Caco-2 (cell line): ENCODE measurements at regions not wholly inside any gene's neighbourhood (a gene's known extent, or its start where the extent isn't known, plus 50 kb on each side); places are given as distances from the start of the nearest gene placed in this dataset.

ENCODE experiments used
- BruUV-seq: library from RNA; stranded (reverse); fragments of 400-500 nt; replicated peaks from 2 replicates; lab custom pipeline; 2021; lab: Mats Ljungman, UMichigan
- CTCF ChIA-PET: fragments of 300-600 bp; sonication (Branson Sonifier 250); formaldehyde crosslinking; loops from one replicate; lab custom pipeline; 2022; ENCODE audit warnings: antibody characterized with exemption; lab: Charles Lee
- POLR2A ChIA-PET: fragments of 300-600 bp; sonication (Branson Sonifier 250); formaldehyde crosslinking; loops from one replicate; lab custom pipeline; 2022; ENCODE audit warnings: antibody characterized with exemption; lab: Charles Lee
- DNase-seq, 2 experiments: peaks; one replicate each; pipeline versions ENCODE4 v3.0.0 to v3.0.0-alpha.2; 2020 to 2022
- H3K27me3 ChIP-seq: replicated peaks from 2 replicates; pipeline ENCODE4 v1.6.0; 2011; ENCODE audit warnings: low read length; ENCODE audit not compliant: control insufficient read depth, insufficient read depth
- H3K36me3 ChIP-seq: 2 replicates; pipeline ENCODE4 v1.5.1; 2011; ENCODE audit warnings: low read length; ENCODE audit not compliant: control insufficient read depth, insufficient read depth
- H3K4me1 ChIP-seq: fragments of 250-450 bp; sonication (Bioruptor Pico); 2 replicates; pipeline ENCODE4 v1.5.1; 2020; ENCODE audit warnings: mild to moderate bottlenecking
- H3K4me3 ChIP-seq: 2 replicates; pipeline ENCODE4 v1.5.1; 2011; ENCODE audit warnings: low read depth, mild to moderate bottlenecking, control low read depth, low read length
- H3K9me3 ChIP-seq: fragments of 250-450 bp; sonication (Bioruptor Pico); 2 replicates; pipeline ENCODE4 v1.5.1; 2020; ENCODE audit warnings: mild to moderate bottlenecking, moderate library complexity
- H3K27ac Mint-ChIP-seq: one replicate; pipeline ENCODE4 v1.8.0; 2022; ENCODE audit warnings: mixed read lengths; ENCODE audit not compliant: unreplicated experiment
- H3K27me3 Mint-ChIP-seq: one replicate; pipeline ENCODE4 v1.8.0; 2022; ENCODE audit warnings: mixed read lengths; ENCODE audit not compliant: insufficient read depth, unreplicated experiment
- H3K36me3 Mint-ChIP-seq: one replicate; pipeline ENCODE4 v1.8.0; 2022; ENCODE audit warnings: mild to moderate bottlenecking, mixed read lengths; ENCODE audit not compliant: insufficient read depth, unreplicated experiment
- H3K4me1 Mint-ChIP-seq: one replicate; pipeline ENCODE4 v1.8.0; 2022; ENCODE audit warnings: low read depth, mixed read lengths; ENCODE audit not compliant: unreplicated experiment
- H3K4me3 Mint-ChIP-seq: one replicate; pipeline ENCODE4 v1.8.0; 2022; ENCODE audit warnings: mild to moderate bottlenecking, moderate library complexity, mixed read lengths; ENCODE audit not compliant: unreplicated experiment
- H3K9me3 Mint-ChIP-seq: one replicate; pipeline ENCODE4 v1.8.0; 2022; ENCODE audit warnings: mixed read lengths; ENCODE audit not compliant: unreplicated experiment
- CTCF ChIP-seq, 2 experiments: fragments of 200-600 bp in 1 of 2; IDR thresholded peaks; 1 replicate in 1 of 2; 2 replicates in 1 of 2; pipeline versions ENCODE4 v1.5.1 to v1.8.0; 2011 to 2022; ENCODE audit warnings: antibody characterized with exemption in 1 of 2, control low read depth in 1 of 2, inconsistent platforms in 1 of 2, low read depth in 1 of 2, low read length in 1 of 2, mild to moderate bottlenecking in 1 of 2, moderate library complexity in 1 of 2; ENCODE audit not compliant: insufficient read depth in 1 of 2, severe bottlenecking in 1 of 2, unreplicated experiment in 1 of 2
- intact Hi-C: fragments of 100-400 bp; cut with micrococcal nuclease; formaldehyde crosslinking; loops from one replicate; pipeline ENCODE4 v1.10.0; 2022; ENCODE audit not compliant: unreplicated experiment

GRCh38 chr9:35548571-35548970 is 56.5 kb upstream of the TESK1 start:
- Mint-ChIP-seq H3K9me3 (no peaks in the 10 kb centered on the region), H3K27me3 (no peaks in the 10 kb centered on the region), H3K4me1 (no peaks in the 10 kb centered on the region), H3K4me3 (no peak overlapping the region), H3K36me3 (peaks cover 5% of the 10 kb centered on the region), H3K27ac (no peak overlapping the region)
- intact Hi-C loops = no loop called here
- ChIA-PET POLR2A (no interaction called here), CTCF (interaction anchor here (1.0 kb wide), 1 partner anchor 649 kb away, joined by 3 read pairs; no protein-coding TSS in a partner anchor)
- no TSS peak for BruUV-seq
- DNase-seq = no peak
- no peaks in the 10 kb centered on the region for H3K36me3 ChIP-seq
- no peak for TF ChIP-seq CTCF (IDR thresholded peaks at IDR 0.05; ENCODE audit: insufficient read depth in 1 of 2, low read depth in 1 of 2, low read length in 1 of 2, severe bottlenecking in 1 of 2, unreplicated experiment in 1 of 2)
- H3K9me3 ChIP-seq = no peaks in the 10 kb centered on the region
- H3K27me3 ChIP-seq = no peaks in the 10 kb centered on the region
- no peaks in the 10 kb centered on the region for H3K4me1 ChIP-seq
- no peak overlapping the region for H3K4me3 ChIP-seq

- no TSS peak for BruUV-seq
Measured at GRCh38 chr9:35549441-35549840, 55.6 kb upstream of the TESK1 start.

GRCh38 chr9:35552376-35552775 is 52.7 kb upstream of the TESK1 start:
- BruUV-seq = no TSS peak
- no peaks in the 10 kb centered on the region for H3K4me1 ChIP-seq

More at GRCh38 chr9:35549441-35549840, 55.6 kb upstream of the TESK1 start:
- intact Hi-C loops = no loop called here
- ChIA-PET CTCF (interaction anchor here (1.0 kb wide), 1 partner anchor 650 kb away, joined by 3 read pairs; no protein-coding TSS in a partner anchor), POLR2A (no interaction called here)
- Mint-ChIP-seq H3K27me3 (no peaks in the 10 kb centered on the region), H3K36me3 (peaks cover 5% of the 10 kb centered on the region), H3K4me1 (no peaks in the 10 kb centered on the region), H3K9me3 (no peaks in the 10 kb centered on the region), H3K4me3 (no peak overlapping the region), H3K27ac (no peak overlapping the region)
- no peaks in the 10 kb centered on the region for H3K9me3 ChIP-seq
- no peaks in the 10 kb centered on the region for H3K36me3 ChIP-seq
- no peaks in the 10 kb centered on the region for H3K4me1 ChIP-seq
- H3K4me3 ChIP-seq = no peak overlapping the region
- no peak for TF ChIP-seq CTCF (IDR thresholded peaks at IDR 0.05; ENCODE audit: insufficient read depth in 1 of 2, low read depth in 1 of 2, low read length in 1 of 2, severe bottlenecking in 1 of 2, unreplicated experiment in 1 of 2)
- DNase-seq = no peak
- no peaks in the 10 kb centered on the region for H3K27me3 ChIP-seq

More at GRCh38 chr9:35552376-35552775, 52.7 kb upstream of the TESK1 start:
- CTCF ChIA-PET = interaction anchor here (0.6 to 2.0 kb wide), 3 partner anchors 19 to 42 kb away, joined by 5 to 28 read pairs (median 7); no protein-coding TSS in a partner anchor
- Mint-ChIP-seq H3K27me3 (no peaks in the 10 kb centered on the region), H3K9me3 (no peaks in the 10 kb centered on the region), H3K36me3 (peaks cover 5% of the 10 kb centered on the region), H3K27ac (no peak overlapping the region), H3K4me3 (no peak overlapping the region), H3K4me1 (no peaks in the 10 kb centered on the region)
- POLR2A ChIA-PET = interaction anchor here (0.8 kb wide), 1 partner anchor 105 kb away, joined by 3 read pairs; the partner anchor contains the start of genes CCDC107 and RMRP
- Histone ChIP-seq H3K9me3 (no peaks in the 10 kb centered on the region), H3K36me3 (no peaks in the 10 kb centered on the region), H3K27me3 (no peaks in the 10 kb centered on the region), H3K4me3 (no peak overlapping the region)
- intact Hi-C loops = loop anchor here (5.0 kb wide), 1 partner anchor 435 kb away; the partner anchor contains the start of gene ATOSB
- no peak for DNase-seq
- TF ChIP-seq CTCF (IDR thresholded peaks at IDR 0.05; ENCODE audit: insufficient read depth in 1 of 2, low read depth in 1 of 2, low read length in 1 of 2, severe bottlenecking in 1 of 2, unreplicated experiment in 1 of 2) = no peak
